SHP77 treated with DMSO at 0.1 percent for 48 hours (cell line): ENCODE measurements at regions not wholly inside any gene's neighbourhood (a gene's known extent, or its start where the extent isn't known, plus 50 kb on each side); places are given as distances from the start of the nearest gene placed in this dataset.
"Not testable (repeated sequence)": the region's sequence is repeated elsewhere in the genome, so short reads cannot be mapped to it uniquely, and the experiment has no call there.

Experiments used
- DNase-seq: peaks from one replicate; lab custom pipeline; 2025; lab: John Stamatoyannopoulos, UW

GRCh38 chr3:161691677-161692076 lies 195.1 kb downstream of the OTOL1 start:
- no peak for DNase-seq

DNA sequence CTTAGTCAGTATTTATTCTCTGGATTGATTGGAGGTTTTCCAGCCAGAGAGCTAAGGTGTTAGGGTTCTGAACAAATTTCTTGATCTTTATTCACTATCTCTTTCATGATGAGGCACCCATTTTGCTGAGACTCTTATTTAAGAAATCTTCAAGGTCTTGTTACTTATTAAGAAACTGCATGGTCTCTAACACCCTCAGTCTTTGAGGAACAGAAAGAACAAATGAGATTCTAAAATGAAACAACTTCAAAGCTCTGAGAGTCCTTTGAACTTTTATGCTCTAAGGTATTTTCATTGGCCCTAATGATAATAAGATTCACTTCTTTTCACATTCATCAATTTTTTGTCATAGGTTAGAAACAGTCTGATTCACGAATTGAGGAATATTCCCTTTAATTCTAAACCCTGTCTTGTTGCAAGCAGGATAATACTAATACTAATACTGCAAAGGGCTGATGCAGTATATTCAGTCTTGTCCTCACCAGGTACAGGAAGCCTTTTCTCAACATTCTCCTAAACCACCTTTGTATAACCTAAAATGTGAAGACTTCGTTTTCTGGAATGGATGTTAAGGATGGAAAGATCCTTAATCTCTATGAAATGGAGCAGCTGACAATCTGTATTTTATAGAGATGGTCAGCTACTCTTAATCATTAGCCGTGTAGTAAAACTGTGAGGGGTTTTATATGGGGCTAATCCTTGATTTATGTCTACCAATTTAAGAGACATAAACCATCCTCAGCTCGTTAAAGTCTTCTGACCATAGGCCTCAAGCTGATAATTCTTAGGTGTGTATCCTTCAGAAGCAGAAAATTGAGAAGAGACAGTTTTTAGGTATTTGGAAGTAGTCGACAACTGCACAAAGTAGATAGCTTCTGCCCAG lies 198.3 kb downstream of the OTOL1 start:
- no peak for DNase-seq

- no peak for DNase-seq
These were observed 199.2 kb downstream of the OTOL1 start for GRCh38 chr3:161695811-161696210.

DNA sequence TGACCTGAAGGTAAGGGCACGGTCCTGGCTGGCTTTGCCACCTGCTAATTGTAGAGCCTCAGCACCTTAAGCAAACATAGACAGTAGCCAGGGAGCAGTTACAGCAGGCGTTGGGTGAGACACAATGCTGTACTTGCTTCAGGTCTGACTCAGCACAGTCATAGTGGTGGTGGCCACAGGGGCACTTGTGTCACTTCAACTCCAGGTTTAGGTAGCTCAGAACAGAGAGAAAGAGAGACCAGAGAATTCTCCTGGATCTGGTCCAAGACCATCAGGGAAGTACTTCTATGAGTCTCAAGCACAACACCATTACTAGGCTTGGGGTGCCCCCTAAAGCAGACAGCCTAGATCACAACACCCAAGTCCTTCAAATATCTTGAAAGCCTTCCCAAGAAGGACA lies 204.4 kb downstream of the OTOL1 start:
- no peak for DNase-seq

DNA sequence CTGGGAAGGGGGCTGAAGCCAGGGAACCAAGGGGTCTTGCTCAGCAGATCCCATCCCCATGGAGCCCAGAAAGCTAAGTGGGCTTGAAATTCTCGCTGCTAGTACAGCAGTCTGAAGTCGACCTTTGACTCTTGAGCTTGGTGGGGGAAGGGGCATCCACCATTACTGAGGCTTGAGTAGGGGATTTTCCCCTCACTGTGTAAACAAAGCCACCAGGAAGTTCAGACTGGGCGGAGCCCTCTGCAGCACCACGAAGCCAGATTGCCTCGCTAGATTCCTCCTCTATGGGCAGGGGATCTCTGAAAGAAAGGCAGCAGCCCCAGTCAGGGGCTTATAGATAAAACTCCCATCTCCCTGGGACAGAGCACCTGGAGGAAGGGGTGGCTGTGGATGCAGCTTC lies 210.6 kb downstream of the OTOL1 start:
- not testable (repeated sequence) for DNase-seq

DNA sequence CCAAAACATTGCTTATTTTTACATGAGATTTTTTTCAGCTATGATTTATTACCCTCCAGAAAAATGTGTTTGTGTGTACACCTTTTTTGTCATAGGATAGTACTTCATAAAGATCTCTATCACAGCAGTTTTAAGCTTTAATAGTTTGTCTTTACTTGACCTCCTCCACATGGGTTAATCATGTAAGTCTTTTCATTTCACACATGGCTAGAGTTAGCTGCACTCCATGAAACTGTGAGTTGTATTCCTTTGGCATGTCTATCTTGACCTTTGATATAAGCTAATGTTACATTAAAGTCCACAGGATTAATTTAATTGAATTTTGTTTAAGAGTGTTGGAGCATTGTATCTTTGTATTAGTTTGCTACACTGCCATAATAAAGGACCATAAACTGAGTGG lies 217.1 kb downstream of the OTOL1 start:
- no peak for DNase-seq

DNA sequence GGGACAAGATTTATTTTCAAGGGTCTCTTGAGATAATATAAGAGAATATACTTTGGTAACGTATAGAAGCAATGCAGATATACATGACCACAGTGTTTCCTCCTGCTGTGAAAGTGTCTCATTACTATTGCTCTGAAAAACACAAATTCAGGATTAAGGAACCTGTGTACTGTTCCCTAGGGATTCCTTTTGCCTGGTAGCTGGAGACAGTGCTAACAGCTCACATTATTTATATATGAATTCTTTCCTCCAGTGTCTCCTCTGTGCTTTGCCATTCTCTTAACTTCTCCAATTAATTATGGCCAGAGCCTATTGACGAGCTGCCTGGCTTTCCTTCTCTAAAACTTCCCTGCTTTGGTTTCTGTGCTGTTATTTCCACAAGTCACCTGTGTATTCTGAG lies 235.4 kb downstream of the OTOL1 start:
- DNase-seq = no peak

- no peak for DNase-seq
These were observed 240.6 kb downstream of the OTOL1 start for GRCh38 chr3:161737171-161737570.

DNA sequence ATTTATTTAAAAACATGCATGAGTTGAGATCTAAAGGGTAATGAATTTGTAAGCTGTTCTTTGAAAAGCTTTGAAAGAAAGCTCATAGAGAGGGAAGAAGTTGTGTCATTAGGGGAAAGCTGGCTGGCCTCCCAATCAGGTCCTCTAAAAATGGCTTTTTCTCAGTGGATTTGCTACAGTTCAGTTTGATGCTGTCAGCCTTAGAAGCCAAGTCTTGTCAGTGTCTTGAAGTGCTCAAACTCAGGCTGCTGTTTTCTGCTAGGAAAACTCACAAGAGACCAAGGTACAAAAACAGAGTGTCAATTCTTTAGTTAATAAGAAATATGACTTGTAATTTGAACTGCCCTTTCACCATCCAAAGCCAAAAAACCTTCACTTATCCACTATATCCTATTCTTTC lies 243.8 kb downstream of the OTOL1 start:
- DNase-seq = no peak

- DNase-seq = no peak
These were observed 247.8 kb downstream of the OTOL1 start for GRCh38 chr3:161744366-161744765.

DNA sequence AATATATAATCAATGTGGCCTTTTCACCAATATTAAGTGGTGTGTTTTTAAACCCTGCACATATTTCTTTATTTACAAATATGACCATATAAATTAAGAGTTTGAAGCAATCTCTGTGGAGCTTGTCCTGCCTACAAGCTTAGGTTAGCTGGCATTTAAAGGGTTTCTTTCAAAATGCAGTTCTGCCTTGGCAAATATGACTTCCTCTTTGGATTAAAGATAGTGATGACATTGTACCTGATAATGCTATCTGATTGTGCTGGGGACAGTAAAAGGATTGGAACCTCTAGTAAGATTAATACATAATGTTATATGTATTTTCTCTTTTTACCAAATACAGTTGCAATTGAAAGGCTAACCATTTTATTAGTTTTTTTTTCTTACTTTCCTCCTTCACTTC lies 249.1 kb downstream of the OTOL1 start:
- no peak for DNase-seq

GRCh38 chr3:161748049-161748448 lies 251.4 kb downstream of the OTOL1 start:
- DNase-seq = no peak

GRCh38 chr3:161754420-161755053 lies 257.9 kb downstream of the OTOL1 start:
- no peak for DNase-seq

- no peak for DNase-seq
These were observed 262.8 kb downstream of the OTOL1 start for GRCh38 chr3:161759444-161759843.

- no peak for DNase-seq
These were observed 269.7 kb downstream of the OTOL1 start for GRCh38 chr3:161766331-161766730.

- DNase-seq = no peak
These were observed 274.1 kb downstream of the OTOL1 start for GRCh38 chr3:161770484-161771386.

DNA sequence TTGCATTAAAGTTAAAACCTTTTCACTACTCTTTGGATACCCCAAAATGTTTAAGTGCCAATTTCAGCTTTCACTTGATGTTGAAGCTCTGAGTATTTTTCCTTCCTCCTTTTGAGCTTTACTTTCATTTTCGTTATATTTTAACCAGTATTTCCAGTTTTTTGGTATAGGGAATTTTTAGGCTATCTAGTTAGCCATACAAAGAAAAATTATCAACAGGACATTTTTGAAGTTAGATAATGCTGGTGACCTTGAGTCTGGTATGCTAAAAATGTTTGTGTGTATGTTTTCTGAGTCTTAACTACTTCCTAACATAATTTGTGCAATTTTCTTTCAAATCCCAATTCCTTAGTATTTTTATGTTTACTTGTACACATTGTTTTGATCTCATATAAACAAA lies 284.8 kb downstream of the OTOL1 start:
- no peak for DNase-seq

- no peak for DNase-seq
These were observed 296.8 kb downstream of the OTOL1 start for GRCh38 chr3:161793194-161793930.

DNA sequence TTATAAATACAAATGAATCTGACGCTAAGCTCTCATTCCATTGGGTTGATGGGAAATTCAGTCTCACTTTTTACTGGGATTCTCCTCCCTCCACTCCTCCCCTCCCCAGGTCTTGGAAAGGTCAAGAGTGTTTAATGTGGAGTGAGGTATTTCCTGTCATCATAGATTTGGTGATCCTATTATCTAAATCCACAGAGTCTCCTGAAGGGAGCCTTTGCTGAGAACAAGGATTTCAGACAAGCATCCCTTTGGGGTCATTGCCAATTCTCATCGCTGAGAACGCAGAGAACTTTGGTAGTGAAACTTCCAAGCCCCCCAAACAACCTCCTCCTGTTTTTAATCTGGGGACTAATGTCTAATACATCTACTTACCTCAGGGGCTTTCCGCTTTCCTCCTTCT lies 297.9 kb downstream of the OTOL1 start:
- DNase-seq = no peak

DNA sequence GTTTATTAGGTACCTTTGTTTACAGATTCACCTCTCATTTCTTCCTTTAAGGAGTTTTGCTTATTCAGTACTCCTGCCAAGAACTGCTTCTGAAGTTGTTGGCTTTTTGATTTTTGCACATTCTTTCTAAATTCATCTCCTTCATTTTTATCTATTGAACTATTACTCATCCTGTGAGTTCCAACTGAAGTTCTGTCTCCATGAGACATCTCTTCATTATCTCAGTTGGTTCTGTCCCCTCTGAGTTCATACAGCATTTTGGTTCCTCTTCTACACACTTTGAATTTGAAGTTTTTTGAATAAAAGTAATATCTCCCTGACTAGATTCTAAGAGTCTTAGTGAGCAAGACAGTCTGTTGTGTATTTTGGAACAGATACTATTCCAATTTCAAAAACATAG lies 299.7 kb downstream of the OTOL1 start:
- no peak for DNase-seq

- DNase-seq = no peak
These were observed 300.2 kb downstream of the OTOL1 start for GRCh38 chr3:161796780-161797179.

DNA sequence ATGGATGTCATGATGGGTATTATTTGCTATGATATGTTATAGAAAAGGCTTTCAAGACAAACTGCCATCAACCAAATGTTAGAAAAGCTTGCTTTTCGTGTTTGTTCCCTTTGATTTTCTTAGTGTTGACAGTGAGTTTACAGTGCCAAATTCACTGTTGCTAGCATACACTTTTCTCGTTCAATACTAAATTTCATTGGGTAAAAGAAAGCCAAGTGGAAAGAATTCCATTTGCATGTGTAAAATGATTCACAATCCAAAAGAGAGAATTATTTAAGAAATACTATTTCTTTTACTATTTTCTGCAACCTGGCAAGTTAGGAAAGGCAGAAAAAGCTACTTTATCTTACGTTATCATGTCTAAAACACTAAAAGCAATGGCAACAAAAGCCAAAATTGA lies 301.4 kb downstream of the OTOL1 start:
- DNase-seq = no peak
